Liver (tissue), 8 donors: ENCODE measurements at regions not wholly inside any gene's neighbourhood (a gene's known extent, or its start where the extent isn't known, plus 50 kb on each side); places are given as distances from the start of the nearest gene placed in this dataset.

Experiments used
- DNase-seq: peaks from one replicate; pipeline ENCODE4 v3.0.0-alpha.2; 2017; ENCODE audit warnings: low spot score
- H3K27ac ChIP-seq, 2 donors: one replicate each; pipeline ENCODE4 v1.7.0; 2013; ENCODE audit warnings: inconsistent platforms in 2 of 2, low read length in 2 of 2, control low read depth in 1 of 2, low read depth in 1 of 2, mild to moderate bottlenecking in 1 of 2
- H3K27me3 ChIP-seq, 4 donors: one replicate each; pipeline versions ENCODE4 v1.6.1 to v1.7.0; 2013; ENCODE audit warnings: low read length in 3 of 4, inconsistent platforms in 1 of 4, mild to moderate bottlenecking in 1 of 4, moderate library complexity in 1 of 4; ENCODE audit not compliant: control insufficient read depth in 4 of 4, insufficient read depth in 4 of 4
- H3K36me3 ChIP-seq, 4 donors: one replicate each; pipeline versions ENCODE4 v1.6.1 to v1.7.0; 2013; ENCODE audit warnings: low read length in 3 of 4, mild to moderate bottlenecking in 3 of 4, low read depth in 1 of 4, moderate library complexity in 1 of 4; ENCODE audit not compliant: control insufficient read depth in 4 of 4, insufficient read depth in 3 of 4
- H3K4me1 ChIP-seq, 4 donors: one replicate each; pipeline versions ENCODE4 v1.6.1 to v1.7.0; 2013; ENCODE audit warnings: low read length in 3 of 4, mild to moderate bottlenecking in 3 of 4, moderate library complexity in 1 of 4; ENCODE audit not compliant: control insufficient read depth in 4 of 4, insufficient read depth in 4 of 4
- H3K4me3 ChIP-seq, 3 donors: one replicate each; pipeline versions ENCODE4 v1.6.1 to v1.7.0; 2013; ENCODE audit warnings: low read length in 3 of 3, control low read depth in 1 of 3, low read depth in 1 of 3, mild to moderate bottlenecking in 1 of 3
- H3K9ac ChIP-seq, 2 donors: one replicate each; pipeline ENCODE4 v1.7.0; 2013; ENCODE audit warnings: low read length in 2 of 2, mild to moderate bottlenecking in 2 of 2, moderate library complexity in 2 of 2, control low read depth in 1 of 2, low read depth in 1 of 2
- H3K9me3 ChIP-seq, 4 donors: one replicate each; pipeline versions ENCODE4 v1.6.1 to v1.7.0; 2013; ENCODE audit warnings: low read length in 3 of 4; ENCODE audit not compliant: control insufficient read depth in 4 of 4
- EGR1 ChIP-seq, 2 donors: IDR thresholded peaks; 2 replicates each; pipeline ENCODE4 v1.6.1; 2016 to 2018; ENCODE audit warnings: antibody characterized with exemption in 2 of 2, low read depth in 2 of 2
- FOXA1 ChIP-seq: IDR thresholded peaks from 2 replicates; pipeline ENCODE4 v1.6.1; 2016; ENCODE audit warnings: antibody characterized with exemption
- FOXA2 ChIP-seq: IDR thresholded peaks from 2 replicates; pipeline ENCODE4 v1.6.1; 2016; ENCODE audit warnings: antibody characterized with exemption
- GABPA ChIP-seq, 2 donors: IDR thresholded peaks in 1 of 2; conservative IDR thresholded peaks in 1 of 2; 2 replicates each; pipeline ENCODE4 v1.6.1; 2016; ENCODE audit warnings: antibody characterized with exemption in 2 of 2, mild to moderate bottlenecking in 1 of 2, moderate library complexity in 1 of 2
- HNF4A ChIP-seq, 2 donors: conservative IDR thresholded peaks; 2 replicates each; pipeline ENCODE4 v1.6.1; 2016; ENCODE audit warnings: antibody characterized with exemption in 2 of 2, mild to moderate bottlenecking in 2 of 2
- HNF4G ChIP-seq: IDR thresholded peaks from 2 replicates; pipeline ENCODE4 v1.6.1; 2016; ENCODE audit warnings: antibody characterized with exemption
- JUND ChIP-seq, 2 donors: IDR thresholded peaks; 2 replicates each; pipeline ENCODE4 v1.6.1; 2016; ENCODE audit warnings: antibody characterized with exemption in 2 of 2
- NR2F2 ChIP-seq: IDR thresholded peaks from 2 replicates; pipeline ENCODE4 v1.6.1; 2016; ENCODE audit warnings: antibody characterized with exemption
- RAD21 ChIP-seq, 2 donors: IDR thresholded peaks; 2 replicates each; pipeline ENCODE4 v1.6.1; 2016; ENCODE audit warnings: antibody characterized with exemption in 2 of 2, mild to moderate bottlenecking in 2 of 2
- RXRA ChIP-seq, 2 donors: IDR thresholded peaks; 2 replicates each; pipeline ENCODE4 v1.6.1; 2017 to 2018; ENCODE audit warnings: antibody characterized with exemption in 2 of 2, mild to moderate bottlenecking in 1 of 2
- SP1 ChIP-seq: IDR thresholded peaks from 2 replicates; pipeline ENCODE4 v1.6.1; 2018; ENCODE audit warnings: antibody characterized with exemption, mild to moderate bottlenecking
- TAF1 ChIP-seq: conservative IDR thresholded peaks from 2 replicates; pipeline ENCODE4 v1.6.1; 2016; ENCODE audit warnings: antibody characterized with exemption, mild to moderate bottlenecking
- YY1 ChIP-seq: IDR thresholded peaks from 2 replicates; pipeline ENCODE4 v1.6.1; 2016; ENCODE audit warnings: antibody characterized with exemption, mild to moderate bottlenecking
- WGBS: extraction: QIAGEN DNeasy Blood & Tissue Kit; methylation state at CpG from one replicate; pipeline ENCODE4 v1.1.7; 2013; 5-methylcytosine and 5-hydroxymethylcytosine counted together
- TF ChIP-seq, protein P1 (sequence below): IDR thresholded peaks from 2 replicates; pipeline ENCODE4 v1.6.1; 2016; ENCODE audit warnings: antibody characterized with exemption, mild to moderate bottlenecking
- TF ChIP-seq, protein P2 (sequence below): IDR thresholded peaks from 2 replicates; pipeline ENCODE4 v1.6.1; 2016; ENCODE audit warnings: antibody characterized with exemption
- TF ChIP-seq, protein P3 (sequence below): IDR thresholded peaks from 2 replicates; pipeline ENCODE4 v1.6.1; 2016; ENCODE audit warnings: antibody characterized with exemption
- TF ChIP-seq, protein P4 (sequence below): fragments of 150-350 bp; IDR thresholded peaks from 2 replicates; pipeline ENCODE4 v1.5.1; 2017; ENCODE audit warnings: improper control_type of control experiment, low read depth, low read length; ENCODE audit not compliant: missing input control
- donor health status: healthy.
- donor health status: healthy.
- donor health status: healthy.
- donor health status: healthy.
- donor health status: healthy.

GRCh38 chr11:23948851-23949250 is 548.0 kb upstream of the LUZP2 start:
- Histone ChIP-seq H3K4me1 (no peaks in the 10 kb centered on the region), H3K9me3 (no peaks in the 10 kb centered on the region), H3K27me3 (no peaks in the 10 kb centered on the region), H3K9ac (no peak overlapping the region), H3K4me3 (no peak overlapping the region), H3K27ac (no peak overlapping the region), H3K36me3 (no peaks in the 10 kb centered on the region)
- TF ChIP-seq GABPA (IDR thresholded peaks at IDR 0.05 in 1 of 2, conservative IDR thresholded peaks at IDR 0.05 in 1 of 2) (no peak), RAD21 (IDR thresholded peaks at IDR 0.05) (no peak), FOXA2 (no peak), HNF4A (conservative IDR thresholded peaks at IDR 0.05) (no peak), SP1 (no peak), HNF4G (no peak), EGR1 (IDR thresholded peaks at IDR 0.05; ENCODE audit: low read depth in 2 of 2) (no peak)
- TF ChIP-seq, protein P1, sequence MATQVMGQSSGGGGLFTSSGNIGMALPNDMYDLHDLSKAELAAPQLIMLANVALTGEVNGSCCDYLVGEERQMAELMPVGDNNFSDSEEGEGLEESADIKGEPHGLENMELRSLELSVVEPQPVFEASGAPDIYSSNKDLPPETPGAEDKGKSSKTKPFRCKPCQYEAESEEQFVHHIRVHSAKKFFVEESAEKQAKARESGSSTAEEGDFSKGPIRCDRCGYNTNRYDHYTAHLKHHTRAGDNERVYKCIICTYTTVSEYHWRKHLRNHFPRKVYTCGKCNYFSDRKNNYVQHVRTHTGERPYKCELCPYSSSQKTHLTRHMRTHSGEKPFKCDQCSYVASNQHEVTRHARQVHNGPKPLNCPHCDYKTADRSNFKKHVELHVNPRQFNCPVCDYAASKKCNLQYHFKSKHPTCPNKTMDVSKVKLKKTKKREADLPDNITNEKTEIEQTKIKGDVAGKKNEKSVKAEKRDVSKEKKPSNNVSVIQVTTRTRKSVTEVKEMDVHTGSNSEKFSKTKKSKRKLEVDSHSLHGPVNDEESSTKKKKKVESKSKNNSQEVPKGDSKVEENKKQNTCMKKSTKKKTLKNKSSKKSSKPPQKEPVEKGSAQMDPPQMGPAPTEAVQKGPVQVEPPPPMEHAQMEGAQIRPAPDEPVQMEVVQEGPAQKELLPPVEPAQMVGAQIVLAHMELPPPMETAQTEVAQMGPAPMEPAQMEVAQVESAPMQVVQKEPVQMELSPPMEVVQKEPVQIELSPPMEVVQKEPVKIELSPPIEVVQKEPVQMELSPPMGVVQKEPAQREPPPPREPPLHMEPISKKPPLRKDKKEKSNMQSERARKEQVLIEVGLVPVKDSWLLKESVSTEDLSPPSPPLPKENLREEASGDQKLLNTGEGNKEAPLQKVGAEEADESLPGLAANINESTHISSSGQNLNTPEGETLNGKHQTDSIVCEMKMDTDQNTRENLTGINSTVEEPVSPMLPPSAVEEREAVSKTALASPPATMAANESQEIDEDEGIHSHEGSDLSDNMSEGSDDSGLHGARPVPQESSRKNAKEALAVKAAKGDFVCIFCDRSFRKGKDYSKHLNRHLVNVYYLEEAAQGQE = no peak
- TF ChIP-seq, protein P2, sequence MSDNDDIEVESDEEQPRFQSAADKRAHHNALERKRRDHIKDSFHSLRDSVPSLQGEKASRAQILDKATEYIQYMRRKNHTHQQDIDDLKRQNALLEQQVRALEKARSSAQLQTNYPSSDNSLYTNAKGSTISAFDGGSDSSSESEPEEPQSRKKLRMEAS = no peak
- no peak for DNase-seq
- WGBS = 47% methylated on average over 2 of the region's 2 CpGs

GRCh38 chr11:23953951-23954710 is 542.7 kb upstream of the LUZP2 start:
- no peak for TF ChIP-seq NR2F2
- TF ChIP-seq SP1 = no peak
- TF ChIP-seq, protein P3, sequence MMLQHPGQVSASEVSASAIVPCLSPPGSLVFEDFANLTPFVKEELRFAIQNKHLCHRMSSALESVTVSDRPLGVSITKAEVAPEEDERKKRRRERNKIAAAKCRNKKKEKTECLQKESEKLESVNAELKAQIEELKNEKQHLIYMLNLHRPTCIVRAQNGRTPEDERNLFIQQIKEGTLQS = no peak
- no peak for TF ChIP-seq FOXA1
- TF ChIP-seq FOXA2 = no peak
- TF ChIP-seq GABPA (IDR thresholded peaks at IDR 0.05 in 1 of 2, conservative IDR thresholded peaks at IDR 0.05 in 1 of 2) = no peak
- TF ChIP-seq YY1 = no peak
- TF ChIP-seq, protein P4, sequence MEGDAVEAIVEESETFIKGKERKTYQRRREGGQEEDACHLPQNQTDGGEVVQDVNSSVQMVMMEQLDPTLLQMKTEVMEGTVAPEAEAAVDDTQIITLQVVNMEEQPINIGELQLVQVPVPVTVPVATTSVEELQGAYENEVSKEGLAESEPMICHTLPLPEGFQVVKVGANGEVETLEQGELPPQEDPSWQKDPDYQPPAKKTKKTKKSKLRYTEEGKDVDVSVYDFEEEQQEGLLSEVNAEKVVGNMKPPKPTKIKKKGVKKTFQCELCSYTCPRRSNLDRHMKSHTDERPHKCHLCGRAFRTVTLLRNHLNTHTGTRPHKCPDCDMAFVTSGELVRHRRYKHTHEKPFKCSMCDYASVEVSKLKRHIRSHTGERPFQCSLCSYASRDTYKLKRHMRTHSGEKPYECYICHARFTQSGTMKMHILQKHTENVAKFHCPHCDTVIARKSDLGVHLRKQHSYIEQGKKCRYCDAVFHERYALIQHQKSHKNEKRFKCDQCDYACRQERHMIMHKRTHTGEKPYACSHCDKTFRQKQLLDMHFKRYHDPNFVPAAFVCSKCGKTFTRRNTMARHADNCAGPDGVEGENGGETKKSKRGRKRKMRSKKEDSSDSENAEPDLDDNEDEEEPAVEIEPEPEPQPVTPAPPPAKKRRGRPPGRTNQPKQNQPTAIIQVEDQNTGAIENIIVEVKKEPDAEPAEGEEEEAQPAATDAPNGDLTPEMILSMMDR = no peak
- TF ChIP-seq EGR1 (IDR thresholded peaks at IDR 0.05; ENCODE audit: low read depth in 2 of 2) = no peak
- TF ChIP-seq JUND (IDR thresholded peaks at IDR 0.05) = no peak
- TF ChIP-seq, protein P2 = no peak
- no peak for TF ChIP-seq RXRA (IDR thresholded peaks at IDR 0.05)
- TF ChIP-seq HNF4A (conservative IDR thresholded peaks at IDR 0.05) = no peak
- TF ChIP-seq HNF4G = no peak
- TF ChIP-seq, protein P1 = no peak
- TF ChIP-seq TAF1 = no peak
- DNase-seq = no peak
- Histone ChIP-seq H3K9ac (no peak overlapping the region), H3K27me3 (no peaks in the 10 kb centered on the region), H3K27ac (no peak overlapping the region), H3K9me3 (no peaks in the 10 kb centered on the region), H3K4me1 (no peaks in the 10 kb centered on the region), H3K36me3 (no peaks in the 10 kb centered on the region), H3K4me3 (no peak overlapping the region)
- WGBS = 71% methylated on average over 2 of the region's 2 CpGs
